Prostate gland (tissue), 2 donors: ENCODE measurements at regions not wholly inside any gene's neighbourhood (a gene's known extent, or its start where the extent isn't known, plus 50 kb on each side); places are given as distances from the start of the nearest gene placed in this dataset.

Experiments
- DNase-seq: peaks from one replicate; pipeline ENCODE4 v3.0.0-alpha.2; 2019; ENCODE audit warnings: low spot score
- H3K27ac ChIP-seq, 2 donors: fragments of 200-600 bp; sonication (generic); 2 replicates each; pipeline ENCODE4 v1.5.1; 2017 to 2019
- H3K27me3 ChIP-seq: fragments of 200-600 bp; sonication (generic); replicated peaks from 2 replicates; pipeline ENCODE4 v1.5.1; 2019; ENCODE audit not compliant: insufficient read depth
- H3K36me3 ChIP-seq, 2 donors: fragments of 200-600 bp; sonication (generic); 1 replicate in 1 of 2; 2 replicates in 1 of 2; pipeline versions ENCODE4 v1.5.1 to v1.8.1; 2017 to 2019
- H3K4me1 ChIP-seq: fragments of 200-600 bp; sonication (generic); replicated peaks from 2 replicates; pipeline ENCODE4 v1.5.1; 2019
- H3K4me3 ChIP-seq, 2 donors: fragments of 200-600 bp; sonication (generic); 2 replicates each; pipeline ENCODE4 v1.5.1; 2017 to 2019
- H3K9me3 ChIP-seq: fragments of 200-600 bp; sonication (generic); 2 replicates; pipeline ENCODE4 v1.5.1; 2017
- CTCF ChIP-seq, 4 experiments: fragments of 200-600 bp in 2 of 4; fragments of 450-650 bp in 2 of 4; sonication (generic) in 2 of 4; IDR thresholded peaks; 1 replicate in 3 of 4; 2 replicates in 1 of 4; pipeline ENCODE4 v1.5.1; 2016 to 2019; ENCODE audit warnings: antibody characterized with exemption in 4 of 4, mild to moderate bottlenecking in 2 of 4, moderate library complexity in 2 of 4
- POLR2A ChIP-seq: fragments of 450-650 bp; IDR thresholded peaks from one replicate; pipeline ENCODE4 v1.6.1; 2016; ENCODE audit warnings: antibody characterized with exemption, mild to moderate bottlenecking
- POLR2AphosphoS5 ChIP-seq: sonication (generic); formaldehyde crosslinking; IDR thresholded peaks from one replicate; pipeline ENCODE4 v1.6.1; 2017; ENCODE audit warnings: antibody characterized with exemption
- WGBS: methylation state at CpG from one replicate; pipeline ENCODE4 v1.1.5; 2018; 5-methylcytosine and 5-hydroxymethylcytosine counted together
- intact Hi-C: fragments of 100-400 bp; cut with DNase I; formaldehyde crosslinking; loops from one replicate; pipeline ENCODE4 v1.14.2; 2022

- Histone ChIP-seq H3K4me1 (no peaks in the 10 kb centered on the region), H3K36me3 (no peaks in the 10 kb centered on the region), H3K27ac (no peak overlapping the region), H3K4me3 (no peak overlapping the region), H3K27me3 (no peaks in the 10 kb centered on the region), H3K9me3 (no peaks in the 10 kb centered on the region)
- 91% methylated on average over 2 of the region's 2 CpGs for WGBS
- TF ChIP-seq CTCF (IDR thresholded peaks at IDR 0.05) (no peak), POLR2AphosphoS5 (no peak), POLR2A (no peak)
- DNase-seq, result no peak
- intact Hi-C loops, result no loop called here
These were observed 343.1 kb downstream of the FSCB start for GRCh38 chr14:44163946-44164345.

- H3K27me3 ChIP-seq, result no peaks in the 10 kb centered on the region
- no peaks in the 10 kb centered on the region for H3K36me3 ChIP-seq
- WGBS, result 81% methylated on average over 5 of the region's 5 CpGs
- no peak overlapping the region for H3K4me3 ChIP-seq
- no peak overlapping the region for H3K27ac ChIP-seq
- intact Hi-C loops, result no loop called here
- no peaks in the 10 kb centered on the region for H3K9me3 ChIP-seq
- DNase-seq, result no peak
- TF ChIP-seq POLR2A (no peak), CTCF (IDR thresholded peaks at IDR 0.05) (no peak), POLR2AphosphoS5 (no peak)
- H3K4me1 ChIP-seq, result no peaks in the 10 kb centered on the region
These were observed 344.9 kb downstream of the FSCB start for GRCh38 chr14:44162197-44162596.

GRCh38 chr14:44154874-44155273, 352.2 kb downstream of the FSCB start:
- intact Hi-C loops, result no loop called here
- H3K4me1 ChIP-seq, result no peaks in the 10 kb centered on the region
- no peaks in the 10 kb centered on the region for H3K9me3 ChIP-seq
- H3K4me3 ChIP-seq, result no peak overlapping the region
- H3K36me3 ChIP-seq, result no peaks in the 10 kb centered on the region
- DNase-seq, result no peak
- H3K27me3 ChIP-seq, result no peaks in the 10 kb centered on the region
- no peak overlapping the region for H3K27ac ChIP-seq
- no peak for TF ChIP-seq POLR2AphosphoS5
- TF ChIP-seq POLR2A, result no peak
- no peak for TF ChIP-seq CTCF (IDR thresholded peaks at IDR 0.05)

- intact Hi-C loops, result no loop called here
- Histone ChIP-seq H3K27me3 (no peaks in the 10 kb centered on the region), H3K4me3 (no peak overlapping the region), H3K4me1 (no peaks in the 10 kb centered on the region), H3K36me3 (no peaks in the 10 kb centered on the region), H3K9me3 (no peaks in the 10 kb centered on the region), H3K27ac (no peak overlapping the region)
- no peak for TF ChIP-seq POLR2AphosphoS5
- TF ChIP-seq POLR2A, result no peak
- no peak for TF ChIP-seq CTCF (IDR thresholded peaks at IDR 0.05)
- WGBS, result no CpG with 5 or more reads among the region's 1 CpG
- DNase-seq, result no peak
These were observed 352.6 kb downstream of the FSCB start for GRCh38 chr14:44154446-44154845.

- Histone ChIP-seq H3K27me3 (no peaks in the 10 kb centered on the region), H3K4me3 (no peak overlapping the region), H3K4me1 (no peaks in the 10 kb centered on the region), H3K36me3 (no peaks in the 10 kb centered on the region), H3K9me3 (no peaks in the 10 kb centered on the region), H3K27ac (no peak overlapping the region)
- 84% methylated on average over 2 of the region's 2 CpGs for WGBS
- intact Hi-C loops, result no loop called here
- DNase-seq, result no peak
- TF ChIP-seq POLR2A (no peak), POLR2AphosphoS5 (no peak), CTCF (IDR thresholded peaks at IDR 0.05) (no peak)
These were observed 355.8 kb downstream of the FSCB start for GRCh38 chr14:44151130-44151820.
